Spinal cord (tissue), 9 donors: ENCODE measurements at regions not wholly inside any gene's neighbourhood (a gene's known extent, or its start where the extent isn't known, plus 50 kb on each side); places are given as distances from the start of the nearest gene placed in this dataset.
A peak's percentile ranks its signal among the peaks of the same experiment; 100 is the strongest.
"Not testable (repeated sequence)": the region's sequence is repeated elsewhere in the genome, so short reads cannot be mapped to it uniquely, and the experiment has no call there.

Source experiments
- DNase-seq, 6 donors: peaks; one replicate each; pipeline versions ENCODE4 v3.0.0 to v3.0.0-alpha.2; 2013 to 2015; ENCODE audit warnings: low spot score in 6 of 6, low read depth in 4 of 6
- H3K27ac ChIP-seq: one replicate; pipeline ENCODE4 v1.5.1; 2013; ENCODE audit warnings: low read depth, low read length, control low read depth
- H3K27me3 ChIP-seq: one replicate; pipeline ENCODE4 v1.6.1; 2013; ENCODE audit warnings: low read length; ENCODE audit not compliant: control insufficient read depth, insufficient read depth
- H3K36me3 ChIP-seq: one replicate; pipeline ENCODE4 v1.6.1; 2013; ENCODE audit warnings: low read length; ENCODE audit not compliant: control insufficient read depth, insufficient read depth
- H3K4me1 ChIP-seq: one replicate; pipeline ENCODE4 v1.6.1; 2013; ENCODE audit warnings: low read length; ENCODE audit not compliant: control insufficient read depth, insufficient read depth
- H3K4me3 ChIP-seq: one replicate; pipeline ENCODE4 v1.5.1; 2013; ENCODE audit warnings: low read depth, low read length, control low read depth
- H3K9me3 ChIP-seq: one replicate; pipeline ENCODE4 v1.6.1; 2013; ENCODE audit warnings: low read length; ENCODE audit not compliant: control insufficient read depth, insufficient read depth
- WGBS: methylation state at CpG from one replicate; pipeline ENCODE4 v1.1.5; 2013; ENCODE audit warnings: missing lambda C conversion rate; ENCODE audit not compliant: insufficient coverage; 5-methylcytosine and 5-hydroxymethylcytosine counted together
- donor health status: healthy.

DNA sequence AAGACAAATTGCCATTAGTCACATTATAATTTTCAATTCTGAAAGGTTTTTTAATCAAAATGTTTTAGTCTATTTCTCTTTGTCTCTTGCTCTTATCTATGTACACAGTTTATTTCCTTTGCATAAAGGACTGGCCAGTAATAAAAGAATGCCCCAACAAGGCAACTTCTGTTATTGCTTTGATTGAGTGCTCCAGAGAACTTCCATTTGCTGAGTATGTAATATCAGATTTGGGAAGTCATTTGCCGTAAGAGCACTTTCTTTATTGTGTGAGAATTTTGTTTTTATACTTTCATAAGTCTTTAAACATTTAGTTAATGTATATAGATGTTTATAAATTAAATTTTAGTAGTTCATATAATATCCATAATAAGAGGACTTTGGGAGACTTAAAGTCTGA lies 1140.4 kb downstream of the PCDH9 start:
- Histone ChIP-seq H3K4me3 (no peak overlapping the region), H3K36me3 (no peaks in the 10 kb centered on the region), H3K4me1 (no peaks in the 10 kb centered on the region), H3K9me3 (peaks cover 2% of the 10 kb centered on the region), H3K27me3 (no peaks in the 10 kb centered on the region), H3K27ac (no peak overlapping the region)
- no CpG with 5 or more reads among the region's 1 CpG for WGBS
- no peak for DNase-seq

DNA sequence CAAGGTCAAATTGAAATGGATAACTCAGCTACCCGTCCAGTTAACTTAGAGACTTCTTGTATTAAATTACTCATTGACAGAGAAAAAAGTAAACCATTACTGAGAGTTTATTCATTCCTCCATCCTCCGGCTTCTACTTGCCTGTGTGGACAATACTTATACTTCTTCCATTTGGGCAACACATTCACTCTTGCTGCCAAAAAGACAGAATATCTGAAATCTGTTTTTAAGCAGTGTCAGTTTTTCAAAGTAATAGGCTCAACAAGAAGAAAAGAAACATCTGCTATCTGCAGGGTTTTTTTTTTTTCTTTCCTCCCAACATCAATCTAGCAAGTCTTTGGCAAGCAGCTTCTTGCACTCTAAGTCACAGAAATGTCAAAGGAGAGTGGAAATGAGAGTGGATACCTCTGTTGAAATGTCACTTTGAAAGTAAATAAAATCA lies 1142.8 kb downstream of the PCDH9 start:
- no peaks in the 10 kb centered on the region for H3K27me3 ChIP-seq
- peak in 5 of 6 donors; percentile 13 to 63 (median 23) for DNase-seq
- no CpG with 5 or more reads among the region's 2 CpGs for WGBS

DNA sequence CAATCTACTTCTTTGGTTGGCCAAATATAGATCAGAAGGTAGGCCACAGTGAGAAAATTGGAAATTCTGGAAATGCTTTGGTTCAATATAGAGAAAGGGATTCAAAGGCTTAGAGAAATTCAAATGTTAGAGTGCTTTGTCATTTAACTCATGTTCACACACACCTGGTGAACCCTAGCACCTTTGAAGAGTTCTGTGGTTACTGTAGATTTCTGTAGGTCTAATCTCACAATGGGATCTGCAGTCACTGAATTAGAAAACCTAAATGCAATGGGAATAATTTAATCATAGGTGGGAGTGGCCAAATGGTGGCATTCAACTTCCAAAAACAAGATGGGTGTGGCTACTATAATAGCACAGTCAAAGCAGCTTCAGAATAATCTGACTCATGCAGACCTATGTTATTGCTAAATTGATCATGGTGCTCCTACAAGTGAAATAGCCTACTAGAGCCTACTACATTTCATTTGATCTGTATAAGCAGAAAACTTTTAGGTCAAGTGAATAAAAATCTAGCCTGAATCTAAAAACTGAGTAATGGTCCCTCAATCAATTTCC lies 1152.9 kb downstream of the PCDH9 start:
- no peak overlapping the region for H3K4me3 ChIP-seq
- H3K36me3 ChIP-seq, result no peaks in the 10 kb centered on the region
- DNase-seq, result no peak
- no peak overlapping the region for H3K27ac ChIP-seq
- no peaks in the 10 kb centered on the region for H3K9me3 ChIP-seq
- H3K4me1 ChIP-seq, result no peaks in the 10 kb centered on the region
- no peaks in the 10 kb centered on the region for H3K27me3 ChIP-seq

More for the DNA sequence above, 1142.8 kb downstream of the PCDH9 start:
- Histone ChIP-seq H3K4me1 (no peaks in the 10 kb centered on the region), H3K4me3 (no peak overlapping the region), H3K9me3 (peaks cover 2% of the 10 kb centered on the region), H3K36me3 (no peaks in the 10 kb centered on the region), H3K27ac (no peak overlapping the region)

DNA sequence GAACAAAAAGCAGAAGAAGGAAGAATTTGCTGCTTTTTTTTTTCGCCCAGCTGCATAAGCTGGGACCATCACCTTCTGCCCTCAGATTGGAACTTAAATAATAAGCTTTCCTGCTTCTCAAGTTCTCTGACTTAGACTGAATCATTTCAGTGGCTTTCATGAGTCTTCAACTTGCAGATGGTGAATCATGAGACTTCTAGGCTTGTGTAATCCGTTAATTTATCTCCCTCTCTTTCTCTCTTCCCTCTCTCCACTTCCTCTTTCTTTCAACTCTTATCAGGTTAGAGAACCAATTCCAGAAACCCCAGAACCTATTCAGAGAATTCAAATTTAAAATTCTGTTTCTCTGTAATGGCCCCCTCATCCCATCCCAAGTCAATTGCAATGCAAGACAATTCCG lies 1153.7 kb downstream of the PCDH9 start:
- WGBS, result 96% methylated on average over 2 of the region's 3 CpGs
- no peak overlapping the region for H3K27ac ChIP-seq
- no peak overlapping the region for H3K4me3 ChIP-seq
- no peaks in the 10 kb centered on the region for H3K4me1 ChIP-seq
- no peak for DNase-seq
- H3K9me3 ChIP-seq, result no peaks in the 10 kb centered on the region
- no peaks in the 10 kb centered on the region for H3K36me3 ChIP-seq
- H3K27me3 ChIP-seq, result no peaks in the 10 kb centered on the region

DNA sequence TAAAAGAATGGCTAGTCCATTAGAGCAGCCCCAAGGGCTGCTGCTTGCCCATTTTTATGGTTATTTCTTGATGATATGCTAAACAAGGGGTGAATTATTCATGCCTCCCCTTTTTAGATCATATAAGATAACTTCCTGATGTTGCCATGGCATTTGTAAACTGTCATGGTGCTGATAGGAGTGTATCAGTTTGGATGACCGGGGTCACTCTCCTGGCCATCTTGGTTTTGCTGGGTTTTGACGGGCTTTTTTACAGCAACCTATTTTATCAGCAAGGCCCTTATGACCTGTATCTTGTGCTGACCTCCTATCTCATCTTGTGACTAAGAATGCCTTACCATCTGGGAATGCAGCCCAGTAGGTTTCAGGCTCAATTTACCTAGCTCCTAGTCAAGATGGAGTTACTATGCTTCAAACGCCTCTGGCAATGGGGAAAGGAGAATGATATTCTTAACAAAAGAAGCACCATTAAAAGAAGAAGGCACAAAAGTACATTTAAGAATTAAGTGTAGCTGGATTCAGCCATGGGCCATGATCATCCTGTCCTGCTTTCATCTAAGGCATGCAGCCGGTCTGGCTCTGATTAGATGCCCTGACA lies 1156.0 kb downstream of the PCDH9 start:
- H3K4me1 ChIP-seq, result no peaks in the 10 kb centered on the region
- no peak overlapping the region for H3K4me3 ChIP-seq
- WGBS, result no CpG with 5 or more reads among the region's 4 CpGs
- no peaks in the 10 kb centered on the region for H3K27me3 ChIP-seq
- H3K27ac ChIP-seq, result no peak overlapping the region
- H3K36me3 ChIP-seq, result no peaks in the 10 kb centered on the region
- H3K9me3 ChIP-seq, result no peaks in the 10 kb centered on the region
- no peak for DNase-seq

DNA sequence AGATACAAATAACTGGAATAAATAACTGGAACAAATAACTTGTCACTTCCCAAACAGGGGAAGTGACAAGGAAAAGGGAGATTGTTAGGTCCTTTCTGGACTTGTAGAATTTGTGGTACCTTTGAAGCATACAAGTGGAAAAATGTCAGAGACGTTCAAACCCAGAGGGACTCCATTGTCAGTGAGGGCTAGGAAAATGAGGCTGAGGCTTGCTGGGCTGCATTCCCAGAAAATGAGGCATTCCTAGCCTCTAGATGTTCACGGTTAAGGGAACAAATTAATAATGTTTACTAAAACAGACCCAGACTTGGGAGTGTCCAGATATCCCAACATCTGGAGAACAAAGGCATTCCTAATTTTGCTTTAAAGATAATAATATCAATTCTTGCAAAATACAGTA lies 1158.0 kb downstream of the PCDH9 start:
- DNase-seq, result peak in 1 of 6 donors; percentile 1
- 30% methylated on average over 1 of the region's 2 CpGs for WGBS
- not testable (repeated sequence) for H3K4me1 ChIP-seq, H3K9me3 ChIP-seq, H3K36me3 ChIP-seq, H3K27ac ChIP-seq, H3K4me3 ChIP-seq, H3K27me3 ChIP-seq

DNA sequence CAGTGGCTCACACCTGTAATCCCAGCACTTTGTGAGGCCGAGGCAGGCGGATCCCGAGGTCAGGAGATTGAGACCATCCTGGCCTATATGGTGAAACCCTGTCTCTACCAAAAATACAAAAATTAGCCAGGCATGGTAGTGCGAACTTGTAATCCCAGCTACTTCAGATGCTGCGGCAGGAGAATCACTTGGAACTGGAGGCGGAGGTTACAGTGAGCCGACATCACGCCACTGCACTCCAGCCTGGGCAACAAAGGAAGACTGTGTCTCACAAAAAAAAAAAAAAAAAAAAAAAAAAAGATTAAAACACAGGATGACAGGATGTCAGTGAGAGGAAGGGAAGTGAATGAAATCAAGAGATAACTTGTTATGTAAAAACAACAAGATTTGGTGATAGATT lies 1158.5 kb downstream of the PCDH9 start:
- no peak for DNase-seq
- Histone ChIP-seq H3K4me3 (no peak overlapping the region), H3K27me3 (no peaks in the 10 kb centered on the region), H3K27ac (no peak overlapping the region), H3K9me3 (no peaks in the 10 kb centered on the region), H3K36me3 (no peaks in the 10 kb centered on the region), H3K4me1 (no peaks in the 10 kb centered on the region)
- 100% methylated on average over 1 of the region's 8 CpGs for WGBS

DNA sequence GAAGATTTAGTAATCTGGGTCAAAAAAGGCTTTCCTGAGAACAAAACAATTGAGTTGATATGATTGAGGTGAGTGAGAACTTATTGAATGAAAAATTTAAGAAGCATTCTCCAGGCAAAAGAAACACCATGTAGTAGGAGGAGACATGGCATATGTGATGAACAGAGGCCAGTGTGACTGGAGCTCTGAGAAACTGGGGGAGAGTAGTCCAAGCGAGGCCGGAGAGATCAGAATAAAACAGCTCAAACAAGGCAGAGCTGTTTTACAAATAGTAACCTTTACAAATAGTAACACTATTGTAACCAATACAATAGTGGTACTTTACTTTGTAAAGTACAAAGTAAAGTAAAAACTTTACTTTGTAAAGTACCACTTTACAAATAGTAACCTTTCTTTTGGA lies 1159.1 kb downstream of the PCDH9 start:
- H3K4me1 ChIP-seq, result no peaks in the 10 kb centered on the region

DNA sequence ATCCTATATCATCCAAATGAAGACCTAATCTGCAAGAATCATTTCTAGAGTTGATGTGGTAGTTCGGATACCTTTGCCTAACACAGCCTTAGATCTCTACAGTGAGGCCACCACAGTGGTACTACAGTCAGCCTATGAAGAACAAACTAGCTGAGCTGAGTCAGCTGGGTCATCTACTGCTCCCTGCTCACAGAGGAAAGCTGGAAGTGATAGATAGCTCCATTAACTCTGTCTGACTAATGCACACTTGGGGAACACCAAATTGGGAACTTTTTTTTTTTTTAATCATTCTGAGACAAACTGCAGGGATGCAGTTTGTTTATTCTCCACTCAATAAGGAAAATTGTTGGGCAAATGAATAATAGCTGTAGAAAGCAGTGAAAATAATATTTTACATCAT lies 1160.6 kb downstream of the PCDH9 start:
- no peaks in the 10 kb centered on the region for H3K4me1 ChIP-seq
- DNase-seq, result no peak
- no CpG with 5 or more reads among the region's 1 CpG for WGBS
- H3K4me3 ChIP-seq, result no peak overlapping the region
- no peaks in the 10 kb centered on the region for H3K9me3 ChIP-seq
- H3K27me3 ChIP-seq, result no peaks in the 10 kb centered on the region
- H3K27ac ChIP-seq, result no peak overlapping the region
- H3K36me3 ChIP-seq, result no peaks in the 10 kb centered on the region

More for the DNA sequence above, 1159.1 kb downstream of the PCDH9 start:
- H3K9me3 ChIP-seq, result no peaks in the 10 kb centered on the region
- no peak overlapping the region for H3K4me3 ChIP-seq
- no peaks in the 10 kb centered on the region for H3K27me3 ChIP-seq
- WGBS, result no CpG with 5 or more reads among the region's 2 CpGs
- H3K27ac ChIP-seq, result no peak overlapping the region
- no peaks in the 10 kb centered on the region for H3K36me3 ChIP-seq
- no peak for DNase-seq

DNA sequence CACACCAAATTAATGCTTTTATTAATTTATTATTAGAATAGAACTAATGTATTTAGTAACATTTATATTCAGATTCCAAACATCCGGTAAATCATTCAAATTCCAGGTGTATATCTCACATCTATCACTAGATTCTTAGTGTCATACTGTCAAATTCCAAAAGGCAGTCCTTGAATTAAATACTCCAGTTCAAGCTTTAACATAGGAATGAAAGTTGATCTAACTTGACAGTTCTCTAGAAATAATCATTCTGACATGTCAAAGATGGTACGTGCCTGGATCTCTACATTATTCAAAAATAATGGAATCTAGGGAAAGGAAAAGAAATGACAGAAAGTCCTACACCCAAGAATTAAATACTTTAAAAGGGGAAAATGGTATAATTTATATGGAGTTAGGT lies 1161.5 kb downstream of the PCDH9 start:
- H3K27ac ChIP-seq, result no peak overlapping the region
- no peaks in the 10 kb centered on the region for H3K27me3 ChIP-seq
- no peak overlapping the region for H3K4me3 ChIP-seq
- H3K4me1 ChIP-seq, result no peaks in the 10 kb centered on the region
- no peaks in the 10 kb centered on the region for H3K36me3 ChIP-seq
- no peak for DNase-seq
- WGBS, result no CpG with 5 or more reads among the region's 2 CpGs
- no peaks in the 10 kb centered on the region for H3K9me3 ChIP-seq
